Progenitor cell of endocrine pancreas (in vitro differentiated cells): ENCODE measurements at regions not wholly inside any gene's neighbourhood (a gene's known extent, or its start where the extent isn't known, plus 50 kb on each side); places are given as distances from the start of the nearest gene placed in this dataset.
"Not testable (repeated sequence)": the region's sequence is repeated elsewhere in the genome, so short reads cannot be mapped to it uniquely, and the experiment has no call there.

Experiments used
- DNase-seq: peaks from one replicate; pipeline ENCODE4 v3.0.0; 2021; ENCODE audit warnings: low spot score; ENCODE audit not compliant: unreplicated experiment
- H3K27ac Mint-ChIP-seq: 2 replicates; pipeline ENCODE4 v1.8.0; 2021; ENCODE audit warnings: mild to moderate bottlenecking, moderate library complexity, mixed read lengths
- H3K27me3 Mint-ChIP-seq: 2 replicates; pipeline ENCODE4 v1.8.0; 2021; ENCODE audit warnings: mixed read lengths
- H3K36me3 Mint-ChIP-seq: 2 replicates; pipeline ENCODE4 v1.8.0; 2022; ENCODE audit warnings: mixed read lengths; ENCODE audit not compliant: insufficient read depth
- H3K4me1 Mint-ChIP-seq: 2 replicates; pipeline ENCODE4 v1.8.0; 2021; ENCODE audit warnings: low read depth, mixed read lengths
- H3K4me3 Mint-ChIP-seq: 2 replicates; pipeline ENCODE4 v1.8.0; 2021; ENCODE audit warnings: low read depth, mild to moderate bottlenecking, moderate library complexity, mixed read lengths
- H3K9me3 Mint-ChIP-seq: 2 replicates; pipeline ENCODE4 v1.8.0; 2021; ENCODE audit warnings: low read depth, mixed read lengths
- CTCF ChIP-seq: fragments of 200-600 bp; sonication (generic); IDR thresholded peaks from one replicate; pipeline ENCODE4 v1.5.0; 2021; ENCODE audit warnings: antibody characterized with exemption, mild to moderate bottlenecking; ENCODE audit not compliant: unreplicated experiment

GRCh38 chr5:136584474-136584873 lies 219.1 kb upstream of the TRPC7 start:
- DNase-seq: no peak

GRCh38 chr5:136579238-136579637 lies 213.9 kb upstream of the TRPC7 start:
- no peaks in the 10 kb centered on the region for H3K36me3 Mint-ChIP-seq
- H3K27ac Mint-ChIP-seq: no peak overlapping the region
- no peak for TF ChIP-seq CTCF
- DNase-seq: no peak
- H3K9me3 Mint-ChIP-seq: no peaks in the 10 kb centered on the region
- H3K4me3 Mint-ChIP-seq: no peak overlapping the region
- peaks cover 7% of the 10 kb centered on the region for H3K27me3 Mint-ChIP-seq
- H3K4me1 Mint-ChIP-seq: no peaks in the 10 kb centered on the region

More at GRCh38 chr5:136584474-136584873, 219.1 kb upstream of the TRPC7 start:
- no peaks in the 10 kb centered on the region for H3K9me3 Mint-ChIP-seq
- no peak overlapping the region for H3K27ac Mint-ChIP-seq
- TF ChIP-seq CTCF: no peak
- H3K27me3 Mint-ChIP-seq: no peaks in the 10 kb centered on the region
- H3K4me3 Mint-ChIP-seq: no peak overlapping the region
- H3K4me1 Mint-ChIP-seq: no peaks in the 10 kb centered on the region
- H3K36me3 Mint-ChIP-seq: no peaks in the 10 kb centered on the region

GRCh38 chr5:136569875-136570274 lies 204.5 kb upstream of the TRPC7 start:
- peaks cover 32% of the 10 kb centered on the region for H3K27me3 Mint-ChIP-seq
- H3K4me3 Mint-ChIP-seq, H3K9me3 Mint-ChIP-seq, DNase-seq, H3K4me1 Mint-ChIP-seq, H3K27ac Mint-ChIP-seq, H3K36me3 Mint-ChIP-seq: not testable (repeated sequence)

GRCh38 chr5:136565457-136565856 lies 200.1 kb upstream of the TRPC7 start:
- not testable (repeated sequence) for H3K27ac Mint-ChIP-seq, H3K36me3 Mint-ChIP-seq, DNase-seq, H3K4me1 Mint-ChIP-seq, H3K9me3 Mint-ChIP-seq, H3K4me3 Mint-ChIP-seq
- peaks cover 57% of the 10 kb centered on the region for H3K27me3 Mint-ChIP-seq

GRCh38 chr5:136565050-136565449 lies 199.7 kb upstream of the TRPC7 start:
- DNase-seq, H3K36me3 Mint-ChIP-seq, H3K4me3 Mint-ChIP-seq, H3K9me3 Mint-ChIP-seq, H3K4me1 Mint-ChIP-seq: not testable (repeated sequence)
- Mint-ChIP-seq H3K27me3 (peaks cover 61% of the 10 kb centered on the region), H3K27ac (peak overlapping the region; percentile 82)

GRCh38 chr5:136564431-136564830 lies 199.1 kb upstream of the TRPC7 start:
- peaks cover 64% of the 10 kb centered on the region for H3K27me3 Mint-ChIP-seq
- not testable (repeated sequence) for H3K27ac Mint-ChIP-seq, H3K9me3 Mint-ChIP-seq, DNase-seq, H3K4me3 Mint-ChIP-seq, H3K36me3 Mint-ChIP-seq, H3K4me1 Mint-ChIP-seq

GRCh38 chr5:136563489-136563888 lies 198.1 kb upstream of the TRPC7 start:
- Mint-ChIP-seq H3K9me3 (peaks cover 3% of the 10 kb centered on the region), H3K27me3 (peaks cover 59% of the 10 kb centered on the region), H3K36me3 (no peaks in the 10 kb centered on the region), H3K4me1 (no peaks in the 10 kb centered on the region), H3K27ac (no peak overlapping the region), H3K4me3 (no peak overlapping the region)
- no peak for DNase-seq
- no peak for TF ChIP-seq CTCF
